GM12873 (cell line): ENCODE measurements at regions not wholly inside any gene's neighbourhood (a gene's known extent, or its start where the extent isn't known, plus 50 kb on each side); places are given as distances from the start of the nearest gene placed in this dataset.

Experiments used
- TF ChIP-seq, protein P1 (sequence below): IDR thresholded peaks from 2 replicates; pipeline ENCODE4 v1.5.1; 2012; ENCODE audit warnings: low read depth, mild to moderate bottlenecking, moderate library complexity, low read length, control low read depth; ENCODE audit not compliant: insufficient read depth; ENCODE audit errors: missing control alignments

DNA sequence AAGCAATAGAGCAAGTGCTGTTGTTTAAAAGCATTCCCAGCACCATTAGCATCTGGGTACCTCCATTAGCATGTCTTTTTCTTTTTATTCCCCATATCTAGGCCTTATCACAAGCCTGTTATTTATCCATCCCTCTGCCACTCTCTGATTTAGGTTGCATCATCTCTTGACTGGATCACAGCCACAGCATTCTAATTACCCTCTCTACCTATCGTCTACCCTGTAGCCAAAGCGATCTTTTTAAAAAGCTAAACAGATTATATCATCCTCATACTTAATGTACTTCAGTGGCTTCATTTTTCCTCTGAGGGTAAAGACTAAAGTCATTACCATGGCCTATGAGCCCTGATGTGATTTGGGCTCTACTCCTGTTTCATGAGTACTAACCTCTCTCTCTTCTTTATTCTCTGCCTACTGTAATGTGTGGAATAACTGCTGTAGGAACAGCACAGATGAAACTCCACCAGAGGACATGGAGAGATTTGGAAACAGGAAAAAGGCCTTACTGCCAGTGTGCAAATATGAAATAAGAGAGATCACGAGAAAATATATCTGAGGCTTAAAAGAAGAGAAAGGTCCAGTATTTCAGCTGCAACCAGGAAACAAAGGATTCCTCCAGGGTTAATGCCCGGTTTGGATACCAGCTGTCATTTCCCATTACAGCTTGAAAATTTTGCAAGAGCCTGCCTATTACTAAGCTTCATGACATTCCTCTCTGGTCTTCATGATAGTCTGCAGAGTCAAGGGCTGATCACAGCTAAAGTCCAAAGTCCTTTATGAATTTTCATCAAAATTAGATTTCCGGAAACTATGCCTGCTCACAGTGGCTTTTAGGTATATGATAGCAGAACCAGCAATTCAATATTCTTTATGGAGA is 422.5 kb upstream of the PDE3A start:
- TF ChIP-seq, protein P1, sequence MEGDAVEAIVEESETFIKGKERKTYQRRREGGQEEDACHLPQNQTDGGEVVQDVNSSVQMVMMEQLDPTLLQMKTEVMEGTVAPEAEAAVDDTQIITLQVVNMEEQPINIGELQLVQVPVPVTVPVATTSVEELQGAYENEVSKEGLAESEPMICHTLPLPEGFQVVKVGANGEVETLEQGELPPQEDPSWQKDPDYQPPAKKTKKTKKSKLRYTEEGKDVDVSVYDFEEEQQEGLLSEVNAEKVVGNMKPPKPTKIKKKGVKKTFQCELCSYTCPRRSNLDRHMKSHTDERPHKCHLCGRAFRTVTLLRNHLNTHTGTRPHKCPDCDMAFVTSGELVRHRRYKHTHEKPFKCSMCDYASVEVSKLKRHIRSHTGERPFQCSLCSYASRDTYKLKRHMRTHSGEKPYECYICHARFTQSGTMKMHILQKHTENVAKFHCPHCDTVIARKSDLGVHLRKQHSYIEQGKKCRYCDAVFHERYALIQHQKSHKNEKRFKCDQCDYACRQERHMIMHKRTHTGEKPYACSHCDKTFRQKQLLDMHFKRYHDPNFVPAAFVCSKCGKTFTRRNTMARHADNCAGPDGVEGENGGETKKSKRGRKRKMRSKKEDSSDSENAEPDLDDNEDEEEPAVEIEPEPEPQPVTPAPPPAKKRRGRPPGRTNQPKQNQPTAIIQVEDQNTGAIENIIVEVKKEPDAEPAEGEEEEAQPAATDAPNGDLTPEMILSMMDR = no peak

DNA sequence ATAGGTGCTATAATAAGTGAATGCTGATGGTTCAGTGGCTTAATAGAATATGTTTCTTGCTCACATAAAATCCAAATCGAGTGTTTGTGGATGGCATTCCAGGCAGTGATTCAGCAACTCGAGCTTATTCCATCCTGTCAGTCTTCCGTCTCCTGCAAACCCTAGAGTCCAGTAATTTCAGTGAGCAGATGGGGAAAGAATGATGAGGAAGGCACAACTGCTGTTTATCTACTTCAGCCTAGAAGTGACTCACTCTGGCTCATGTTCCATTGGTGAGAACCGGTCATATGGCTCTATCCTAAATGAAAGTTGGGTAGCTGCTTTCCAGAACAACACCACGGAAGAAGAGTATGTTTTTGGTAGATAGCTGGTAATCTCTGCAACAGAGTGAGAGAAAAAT is 421.8 kb upstream of the PDE3A start:
- TF ChIP-seq, protein P1 = no peak

DNA sequence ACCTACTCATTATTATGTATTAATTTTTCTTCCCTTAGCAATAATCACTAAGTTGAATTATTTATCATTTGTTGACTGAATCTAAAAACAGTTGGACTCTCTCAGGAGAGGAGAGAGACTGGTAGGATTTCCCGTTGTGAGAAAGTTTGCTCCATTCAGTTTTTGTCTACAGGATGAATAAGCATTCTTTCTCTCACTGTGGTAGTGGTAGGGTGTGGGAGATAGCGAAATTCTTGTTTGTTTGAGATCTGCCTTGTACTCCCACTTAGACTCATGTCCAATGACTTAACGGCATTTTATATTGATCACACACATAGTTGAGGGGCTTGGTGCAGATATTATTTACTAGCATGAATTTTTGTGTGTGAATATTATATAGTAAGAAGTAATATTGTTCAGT is 421.0 kb upstream of the PDE3A start:
- TF ChIP-seq, protein P1 = no peak

DNA sequence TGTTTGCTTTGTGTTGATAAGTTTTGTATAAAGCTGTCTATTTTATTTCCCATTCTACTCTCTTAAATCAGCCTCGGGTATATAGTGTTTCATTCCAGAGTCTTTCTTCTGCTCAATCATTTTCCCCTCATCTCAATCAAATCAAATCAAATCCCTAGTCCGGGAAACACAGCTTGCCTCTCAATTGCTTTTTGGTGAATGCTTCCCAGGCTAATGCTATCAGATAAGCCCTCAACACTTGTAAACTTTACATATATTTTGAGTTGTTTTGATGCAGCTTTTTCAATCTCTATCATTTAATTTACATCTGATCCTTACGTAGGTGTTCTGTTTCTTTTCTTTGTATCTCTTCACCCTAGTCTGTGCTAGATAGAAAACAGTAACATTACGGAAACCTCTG is 416.7 kb upstream of the PDE3A start:
- TF ChIP-seq, protein P1 = no peak

DNA sequence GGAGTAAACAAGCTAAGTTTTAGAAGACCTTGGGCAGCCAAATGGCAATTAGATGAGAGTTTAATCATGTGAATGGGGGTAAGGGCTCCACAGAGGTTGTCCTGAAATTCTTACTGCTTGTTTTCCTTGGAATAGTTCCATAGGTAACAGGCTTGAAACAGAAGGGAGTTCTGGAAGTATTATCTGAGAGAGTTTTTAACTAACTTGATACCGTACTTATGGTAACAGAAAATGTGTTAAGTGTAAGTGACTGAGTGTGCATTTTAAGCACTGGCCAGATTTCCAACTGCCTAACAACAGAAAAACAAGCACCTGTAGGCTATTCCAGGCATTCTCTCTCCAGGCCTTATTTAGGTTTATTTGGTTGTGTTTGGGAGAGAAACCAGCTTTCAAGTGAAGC is 414.6 kb upstream of the PDE3A start:
- TF ChIP-seq, protein P1 = no peak

DNA sequence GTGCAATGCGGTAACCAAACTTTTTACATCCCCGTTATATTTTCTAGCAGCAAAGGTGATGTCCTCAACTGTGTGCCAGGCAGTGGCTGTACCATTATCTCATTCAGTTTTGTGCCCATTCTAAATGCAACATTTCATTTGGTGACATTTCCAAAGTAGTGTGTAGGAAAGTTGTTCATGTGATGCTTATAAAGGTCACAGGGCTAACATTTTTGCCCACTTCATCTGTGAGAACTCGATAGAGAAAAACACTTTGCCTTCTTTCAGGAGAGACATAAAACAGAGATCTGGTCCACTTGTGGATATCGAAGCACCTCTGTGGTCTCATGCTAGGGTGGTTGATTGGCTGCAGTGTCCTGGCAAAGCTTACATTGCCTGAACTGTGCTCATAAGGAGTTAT is 414.2 kb upstream of the PDE3A start:
- TF ChIP-seq, protein P1 = no peak

DNA sequence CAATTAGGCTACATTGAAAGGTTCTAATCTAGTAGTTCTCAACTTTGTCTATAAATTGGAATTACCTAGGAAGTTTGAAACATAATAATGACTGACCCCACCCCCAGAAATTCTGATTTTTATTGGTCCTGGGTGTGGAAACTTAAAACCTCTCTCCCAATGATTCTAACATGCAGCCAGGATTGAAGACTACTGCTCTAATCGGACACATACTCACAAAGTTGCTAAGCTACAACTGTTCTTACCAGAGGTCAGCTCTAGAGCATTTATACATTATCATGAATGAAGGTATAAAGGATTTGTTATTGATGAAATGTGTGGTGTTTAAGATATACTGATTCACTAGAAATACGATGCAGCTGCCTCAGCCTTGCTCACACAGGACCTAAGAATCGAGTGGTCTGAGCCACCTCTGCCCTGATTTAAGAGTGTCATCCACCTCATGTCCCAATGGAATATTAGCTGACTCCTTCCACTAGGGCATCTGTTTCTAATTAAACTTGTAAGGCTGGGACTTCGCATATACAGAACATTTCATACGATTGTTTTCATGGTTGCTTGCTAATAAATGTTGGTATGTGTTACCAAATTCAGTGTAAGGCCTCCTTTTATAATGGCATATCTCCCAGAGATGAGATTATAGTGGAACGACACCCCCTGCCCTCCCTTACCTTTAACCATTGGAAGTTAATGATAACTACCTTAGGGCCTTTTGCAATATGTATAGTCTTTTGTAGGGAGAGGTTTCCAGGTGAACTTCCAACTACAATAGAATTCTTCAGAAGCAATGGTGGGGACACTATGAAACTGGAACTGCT is 410.8 kb upstream of the PDE3A start:
- TF ChIP-seq, protein P1 = no peak
